CD4-positive, alpha-beta T cell treated with Interleukin-1 beta for 1 hour (primary cell): ENCODE measurements at regions not wholly inside any gene's neighbourhood (a gene's known extent, or its start where the extent isn't known, plus 50 kb on each side); places are given as distances from the start of the nearest gene placed in this dataset.

ENCODE experiments used
- DNase-seq, 2 donors: peaks; one replicate each; pipeline ENCODE4 v3.0.0-alpha.2; 2020 to 2022

DNA sequence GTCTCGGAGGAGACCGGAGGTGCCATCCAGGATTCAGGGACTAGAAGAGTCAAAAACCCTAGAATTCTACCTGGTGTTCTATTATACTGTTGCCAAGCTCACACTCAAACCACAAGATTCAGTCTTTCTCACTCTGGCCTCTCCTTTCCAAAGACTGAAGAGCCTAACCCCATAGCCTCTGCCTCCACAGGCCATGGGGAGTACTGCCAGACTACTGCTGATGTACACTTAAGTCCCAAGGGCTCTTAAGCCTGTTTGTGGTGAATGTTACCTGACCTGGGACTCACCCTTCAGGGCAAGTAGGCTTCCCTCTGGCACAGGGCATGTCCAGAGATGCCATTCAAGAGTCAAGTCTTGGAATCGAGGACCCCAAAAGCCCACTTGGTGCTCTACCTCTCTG, 58.9 kb upstream of the IRS4 start:
- DNase-seq: no peak
